Calu3 (cell line): ENCODE measurements at regions not wholly inside any gene's neighbourhood (a gene's known extent, or its start where the extent isn't known, plus 50 kb on each side); places are given as distances from the start of the nearest gene placed in this dataset.

Experiments used
- BruUV-seq: library from RNA; stranded (reverse); fragments of 400-500 nt; replicated peaks from 2 replicates; lab custom pipeline; 2021; lab: Mats Ljungman, UMichigan
- CTCF ChIA-PET: fragments of 300-600 bp; sonication (Branson Sonifier 250); formaldehyde crosslinking; loops from one replicate; lab custom pipeline; 2022; ENCODE audit warnings: antibody characterized with exemption; lab: Charles Lee
- DNase-seq: peaks from one replicate; pipeline ENCODE4 v3.0.0; 2022
- H3K27ac Mint-ChIP-seq: one replicate; pipeline ENCODE4 v1.8.0; 2022; ENCODE audit warnings: mixed read lengths; ENCODE audit not compliant: unreplicated experiment
- H3K27me3 Mint-ChIP-seq: one replicate; pipeline ENCODE4 v1.8.0; 2022; ENCODE audit warnings: mixed read lengths; ENCODE audit not compliant: unreplicated experiment
- H3K36me3 Mint-ChIP-seq: one replicate; pipeline ENCODE4 v1.8.0; 2022; ENCODE audit warnings: mild to moderate bottlenecking, moderate library complexity, mixed read lengths; ENCODE audit not compliant: insufficient read depth, unreplicated experiment
- H3K4me1 Mint-ChIP-seq: one replicate; pipeline ENCODE4 v1.8.0; 2022; ENCODE audit warnings: mild to moderate bottlenecking, low read depth, mixed read lengths; ENCODE audit not compliant: unreplicated experiment
- H3K4me3 Mint-ChIP-seq: one replicate; pipeline ENCODE4 v1.8.0; 2022; ENCODE audit warnings: mild to moderate bottlenecking, low read depth, moderate library complexity, mixed read lengths; ENCODE audit not compliant: unreplicated experiment
- H3K9me3 Mint-ChIP-seq: one replicate; pipeline ENCODE4 v1.8.0; 2022; ENCODE audit warnings: low read depth, mixed read lengths; ENCODE audit not compliant: unreplicated experiment
- intact Hi-C: fragments of 100-400 bp; cut with micrococcal nuclease; formaldehyde crosslinking; loops from one replicate; pipeline ENCODE4 v1.10.0; 2022; ENCODE audit not compliant: unreplicated experiment
- TF ChIP-seq, protein P1 (sequence below): fragments of 200-600 bp; IDR thresholded peaks from one replicate; pipeline ENCODE4 v1.8.0; 2022; ENCODE audit warnings: antibody characterized with exemption; ENCODE audit not compliant: unreplicated experiment

DNA sequence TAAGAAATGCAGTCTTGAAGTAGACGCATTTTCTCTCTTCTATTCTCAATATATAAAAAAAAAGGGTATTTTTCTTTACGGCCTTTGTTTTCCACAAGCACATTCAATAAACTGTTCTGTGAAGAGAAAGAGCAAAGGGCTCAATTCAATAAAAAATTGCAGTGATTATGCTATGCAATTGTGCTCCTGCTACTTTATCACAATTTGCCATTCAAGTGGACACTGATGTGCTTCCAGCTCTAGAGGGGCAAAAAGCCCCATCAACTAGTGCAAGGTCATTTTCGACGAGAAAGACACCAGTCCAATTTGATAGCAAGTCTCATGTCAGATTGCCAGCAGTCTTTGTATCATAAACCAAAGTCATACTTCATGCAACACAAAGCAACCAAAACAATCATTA lies 82.6 kb upstream of the THSD7A start:
- DNase-seq = no peak
- intact Hi-C loops = no loop called here
- BruUV-seq = no TSS peak
- Mint-ChIP-seq H3K4me3 (no peak overlapping the region), H3K36me3 (no peaks in the 10 kb centered on the region), H3K4me1 (no peaks in the 10 kb centered on the region), H3K27ac (no peak overlapping the region), H3K27me3 (no peaks in the 10 kb centered on the region), H3K9me3 (peaks cover 4% of the 10 kb centered on the region)
- CTCF ChIA-PET = no interaction called here
- TF ChIP-seq, protein P1, sequence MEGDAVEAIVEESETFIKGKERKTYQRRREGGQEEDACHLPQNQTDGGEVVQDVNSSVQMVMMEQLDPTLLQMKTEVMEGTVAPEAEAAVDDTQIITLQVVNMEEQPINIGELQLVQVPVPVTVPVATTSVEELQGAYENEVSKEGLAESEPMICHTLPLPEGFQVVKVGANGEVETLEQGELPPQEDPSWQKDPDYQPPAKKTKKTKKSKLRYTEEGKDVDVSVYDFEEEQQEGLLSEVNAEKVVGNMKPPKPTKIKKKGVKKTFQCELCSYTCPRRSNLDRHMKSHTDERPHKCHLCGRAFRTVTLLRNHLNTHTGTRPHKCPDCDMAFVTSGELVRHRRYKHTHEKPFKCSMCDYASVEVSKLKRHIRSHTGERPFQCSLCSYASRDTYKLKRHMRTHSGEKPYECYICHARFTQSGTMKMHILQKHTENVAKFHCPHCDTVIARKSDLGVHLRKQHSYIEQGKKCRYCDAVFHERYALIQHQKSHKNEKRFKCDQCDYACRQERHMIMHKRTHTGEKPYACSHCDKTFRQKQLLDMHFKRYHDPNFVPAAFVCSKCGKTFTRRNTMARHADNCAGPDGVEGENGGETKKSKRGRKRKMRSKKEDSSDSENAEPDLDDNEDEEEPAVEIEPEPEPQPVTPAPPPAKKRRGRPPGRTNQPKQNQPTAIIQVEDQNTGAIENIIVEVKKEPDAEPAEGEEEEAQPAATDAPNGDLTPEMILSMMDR = no peak

DNA sequence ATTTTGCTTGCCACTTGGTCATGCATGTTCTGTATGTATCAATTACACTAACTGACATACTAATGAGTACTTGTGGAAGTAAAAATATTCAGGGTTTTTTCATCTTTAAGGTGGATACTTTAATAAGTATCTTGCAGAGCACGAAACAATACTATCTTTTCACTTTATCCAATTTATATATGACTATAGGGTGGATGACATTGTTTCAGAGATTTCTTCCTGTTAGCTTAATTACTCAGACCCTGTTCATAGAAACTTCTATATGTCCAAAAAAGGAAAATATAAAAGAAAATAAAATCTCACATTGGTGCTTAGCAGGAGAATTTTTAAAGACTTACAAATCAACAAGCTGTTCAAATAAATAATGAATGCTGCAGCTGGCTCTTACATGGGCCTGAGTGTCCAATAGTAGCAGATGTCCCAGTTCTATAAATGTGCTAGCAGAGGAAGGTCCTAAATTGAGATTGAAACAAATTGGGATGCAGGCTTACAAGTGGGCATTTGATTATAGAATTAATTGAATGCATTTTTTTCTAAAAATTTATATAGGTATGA lies 91.5 kb upstream of the THSD7A start:
- TF ChIP-seq, protein P1 = no peak
- CTCF ChIA-PET = no interaction called here
- intact Hi-C loops = no loop called here
- DNase-seq = no peak
- Mint-ChIP-seq H3K4me1 (no peaks in the 10 kb centered on the region), H3K27me3 (no peaks in the 10 kb centered on the region), H3K9me3 (no peaks in the 10 kb centered on the region), H3K4me3 (no peak overlapping the region), H3K27ac (no peak overlapping the region), H3K36me3 (no peaks in the 10 kb centered on the region)
- no TSS peak for BruUV-seq

DNA sequence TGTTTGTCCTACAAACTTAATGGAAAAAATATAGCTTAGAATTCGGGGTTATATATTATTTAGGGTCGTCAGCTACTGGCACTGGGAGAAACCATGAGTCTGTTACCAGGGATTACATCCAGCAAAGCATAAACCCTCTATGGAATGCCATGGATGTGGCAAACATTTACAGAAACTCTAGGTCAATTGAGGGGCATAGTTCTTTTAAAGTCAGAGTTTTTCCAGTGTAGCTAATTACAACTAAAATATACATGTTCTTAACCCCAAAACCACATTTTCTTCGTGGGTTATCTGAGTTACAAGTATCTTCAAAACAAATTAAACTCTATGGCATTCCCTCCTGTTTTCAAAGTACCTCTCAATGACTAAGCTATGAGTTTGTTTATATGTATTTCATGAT lies 99.3 kb upstream of the THSD7A start:
- H3K36me3 Mint-ChIP-seq = no peaks in the 10 kb centered on the region
- intact Hi-C loops = no loop called here
- no peak overlapping the region for H3K4me3 Mint-ChIP-seq
- CTCF ChIA-PET = no interaction called here
- TF ChIP-seq, protein P1 = no peak
- no TSS peak for BruUV-seq
- no peak for DNase-seq
- H3K9me3 Mint-ChIP-seq = no peaks in the 10 kb centered on the region
- no peaks in the 10 kb centered on the region for H3K27me3 Mint-ChIP-seq
- H3K4me1 Mint-ChIP-seq = peaks cover 16% of the 10 kb centered on the region
- H3K27ac Mint-ChIP-seq = no peak overlapping the region

DNA sequence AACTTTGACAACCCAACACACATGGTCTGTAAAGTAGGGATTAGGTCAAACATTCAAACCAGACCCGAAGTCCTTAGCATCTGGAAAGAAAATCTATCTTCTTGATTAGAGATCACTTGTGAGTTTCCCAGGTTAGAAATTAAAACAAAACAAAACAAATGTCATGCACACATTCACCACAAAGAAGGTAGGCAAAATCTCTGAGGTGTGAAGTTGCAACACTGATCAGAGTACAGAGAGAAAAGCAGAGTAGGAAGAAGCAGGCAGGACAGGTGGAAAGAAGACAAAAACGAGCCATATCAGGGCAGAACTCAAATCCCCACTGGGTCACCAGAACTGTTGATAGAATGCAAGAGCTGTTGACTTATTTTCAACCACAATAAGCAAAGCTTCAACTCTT lies 102.8 kb upstream of the THSD7A start:
- H3K27me3 Mint-ChIP-seq = no peaks in the 10 kb centered on the region
- H3K27ac Mint-ChIP-seq = peak overlapping the region; percentile 6
- TF ChIP-seq, protein P1 = no peak
- no TSS peak for BruUV-seq
- CTCF ChIA-PET = interaction anchor here (0.6 kb wide), 1 partner anchor 595 kb away, joined by 5 read pairs; no protein-coding TSS in a partner anchor
- H3K4me3 Mint-ChIP-seq = no peak overlapping the region
- intact Hi-C loops = no loop called here
- peaks cover 21% of the 10 kb centered on the region for H3K4me1 Mint-ChIP-seq
- H3K9me3 Mint-ChIP-seq = peaks cover 2% of the 10 kb centered on the region
- DNase-seq = no peak
- H3K36me3 Mint-ChIP-seq = no peaks in the 10 kb centered on the region
